Activated CD4-positive, alpha-beta T cell treated with anti-CD3 and anti-CD28 coated beads, Interleukin-2, amount 10 ng/mL, durations not matched to agents 7 days and 5 days (primary cell): ENCODE measurements at regions not wholly inside any gene's neighbourhood (a gene's known extent, or its start where the extent isn't known, plus 50 kb on each side); places are given as distances from the start of the nearest gene placed in this dataset.
"Not testable (repeated sequence)": the region's sequence is repeated elsewhere in the genome, so short reads cannot be mapped to it uniquely, and the experiment has no call there.

Experiments
- CTCF ChIA-PET: fragments of 350-600 bp; sonication (Branson Sonifier 250); formaldehyde crosslinking; loops from one replicate; lab custom pipeline; 2021; ENCODE audit warnings: antibody characterized with exemption; lab: Charles Lee
- POLR2A ChIA-PET: fragments of 350-600 bp; sonication (Branson Sonifier 250); formaldehyde crosslinking; loops from one replicate; lab custom pipeline; 2021; ENCODE audit warnings: antibody characterized with exemption; lab: Charles Lee
- DNase-seq: peaks from one replicate; pipeline ENCODE4 v3.0.0-alpha.2; 2020
- H3K27ac Mint-ChIP-seq: one replicate; pipeline ENCODE4 v1.8.0; 2021; ENCODE audit warnings: mild to moderate bottlenecking, moderate library complexity, mixed read lengths
- H3K27me3 Mint-ChIP-seq: one replicate; pipeline ENCODE4 v1.8.0; 2021; ENCODE audit warnings: mixed read lengths
- H3K36me3 Mint-ChIP-seq: one replicate; pipeline ENCODE4 v1.8.0; 2021; ENCODE audit warnings: low read depth, mixed read lengths
- H3K4me1 Mint-ChIP-seq: one replicate; pipeline ENCODE4 v1.8.0; 2021; ENCODE audit warnings: mixed read lengths
- H3K4me3 Mint-ChIP-seq: one replicate; pipeline ENCODE4 v1.8.0; 2021; ENCODE audit warnings: mild to moderate bottlenecking, moderate library complexity, mixed read lengths
- H3K9me3 Mint-ChIP-seq: one replicate; pipeline ENCODE4 v1.8.0; 2021; ENCODE audit warnings: mixed read lengths

- ChIA-PET POLR2A (no interaction called here), CTCF (interaction anchor here (1.4 kb wide), 1 partner anchor 12 kb away, joined by 5 read pairs; no protein-coding TSS in a partner anchor)
- Mint-ChIP-seq H3K36me3 (no peaks in the 10 kb centered on the region), H3K4me3 (no peak overlapping the region), H3K27me3 (no peaks in the 10 kb centered on the region), H3K9me3 (no peaks in the 10 kb centered on the region), H3K4me1 (no peaks in the 10 kb centered on the region), H3K27ac (no peak overlapping the region)
- DNase-seq = no peak
Observed at GRCh38 chr14:36430662-36431084, 89.4 kb downstream of the NKX2-1 start.

GRCh38 chr14:36430169-36430568, 89.9 kb downstream of the NKX2-1 start:
- ChIA-PET POLR2A (no interaction called here), CTCF (interaction anchor here (1.4 kb wide), 1 partner anchor 13 kb away, joined by 5 read pairs; no protein-coding TSS in a partner anchor)
- no peaks in the 10 kb centered on the region for H3K27me3 Mint-ChIP-seq
- H3K27ac Mint-ChIP-seq = no peak overlapping the region
- no peak overlapping the region for H3K4me3 Mint-ChIP-seq
- no peaks in the 10 kb centered on the region for H3K4me1 Mint-ChIP-seq
- DNase-seq = no peak
- no peaks in the 10 kb centered on the region for H3K36me3 Mint-ChIP-seq
- H3K9me3 Mint-ChIP-seq = no peaks in the 10 kb centered on the region

GRCh38 chr14:36429692-36430091, 90.3 kb downstream of the NKX2-1 start:
- DNase-seq = no peak
- CTCF ChIA-PET = interaction anchor here (1.4 kb wide), 1 partner anchor 13 kb away, joined by 5 read pairs; no protein-coding TSS in a partner anchor
- no peaks in the 10 kb centered on the region for H3K4me1 Mint-ChIP-seq

GRCh38 chr14:36428350-36428749, 91.7 kb downstream of the NKX2-1 start:
- Mint-ChIP-seq H3K9me3 (no peaks in the 10 kb centered on the region), H3K27me3 (no peaks in the 10 kb centered on the region), H3K4me3 (no peak overlapping the region), H3K36me3 (no peaks in the 10 kb centered on the region), H3K4me1 (no peaks in the 10 kb centered on the region), H3K27ac (no peak overlapping the region)
- DNase-seq = no peak
- ChIA-PET POLR2A (no interaction called here), CTCF (no interaction called here)

More at GRCh38 chr14:36429692-36430091, 90.3 kb downstream of the NKX2-1 start:
- Mint-ChIP-seq H3K9me3 (no peaks in the 10 kb centered on the region), H3K4me3 (no peak overlapping the region), H3K36me3 (no peaks in the 10 kb centered on the region), H3K27me3 (no peaks in the 10 kb centered on the region), H3K27ac (no peak overlapping the region)
- POLR2A ChIA-PET = no interaction called here

GRCh38 chr14:36426836-36427235, 93.2 kb downstream of the NKX2-1 start:
- Mint-ChIP-seq H3K27ac (no peak overlapping the region), H3K27me3 (no peaks in the 10 kb centered on the region), H3K36me3 (no peaks in the 10 kb centered on the region), H3K4me3 (no peak overlapping the region), H3K9me3 (no peaks in the 10 kb centered on the region), H3K4me1 (no peaks in the 10 kb centered on the region)
- CTCF ChIA-PET = no interaction called here
- POLR2A ChIA-PET = no interaction called here
- DNase-seq = no peak

GRCh38 chr14:36426113-36426512, 93.9 kb downstream of the NKX2-1 start:
- Mint-ChIP-seq H3K36me3 (no peaks in the 10 kb centered on the region), H3K4me3 (no peak overlapping the region), H3K9me3 (no peaks in the 10 kb centered on the region), H3K27ac (no peak overlapping the region), H3K27me3 (no peaks in the 10 kb centered on the region), H3K4me1 (no peaks in the 10 kb centered on the region)
- ChIA-PET CTCF (no interaction called here), POLR2A (no interaction called here)
- no peak for DNase-seq

- Mint-ChIP-seq H3K4me3 (no peak overlapping the region), H3K9me3 (no peaks in the 10 kb centered on the region), H3K36me3 (no peaks in the 10 kb centered on the region), H3K27me3 (no peaks in the 10 kb centered on the region), H3K27ac (no peak overlapping the region), H3K4me1 (no peaks in the 10 kb centered on the region)
- ChIA-PET POLR2A (no interaction called here), CTCF (no interaction called here)
- no peak for DNase-seq
Observed at GRCh38 chr14:36424478-36425102, 95.4 kb downstream of the NKX2-1 start.

- DNase-seq = no peak
- H3K9me3 Mint-ChIP-seq = no peaks in the 10 kb centered on the region
- no peak overlapping the region for H3K27ac Mint-ChIP-seq
Observed at GRCh38 chr14:36423430-36423829, 96.6 kb downstream of the NKX2-1 start.

GRCh38 chr14:36420149-36420687, 99.8 kb upstream of the MBIP start:
- CTCF ChIA-PET = no interaction called here
- Mint-ChIP-seq H3K36me3 (no peaks in the 10 kb centered on the region), H3K27me3 (peaks cover 2% of the 10 kb centered on the region), H3K4me3 (no peak overlapping the region), H3K27ac (no peak overlapping the region), H3K9me3 (peaks cover 4% of the 10 kb centered on the region), H3K4me1 (no peaks in the 10 kb centered on the region)
- POLR2A ChIA-PET = no interaction called here
- DNase-seq = no peak

More at GRCh38 chr14:36423430-36423829, 96.6 kb downstream of the NKX2-1 start:
- Mint-ChIP-seq H3K4me1 (no peaks in the 10 kb centered on the region), H3K27me3 (peaks cover 2% of the 10 kb centered on the region), H3K36me3 (no peaks in the 10 kb centered on the region), H3K4me3 (no peak overlapping the region)
- ChIA-PET CTCF (no interaction called here), POLR2A (no interaction called here)

GRCh38 chr14:36418937-36419336, 98.5 kb upstream of the MBIP start:
- no peak overlapping the region for H3K4me3 Mint-ChIP-seq
- H3K4me1 Mint-ChIP-seq = no peaks in the 10 kb centered on the region
- no peaks in the 10 kb centered on the region for H3K36me3 Mint-ChIP-seq
- H3K9me3 Mint-ChIP-seq = peaks cover 4% of the 10 kb centered on the region
- H3K27ac Mint-ChIP-seq = no peak overlapping the region
- ChIA-PET CTCF (no interaction called here), POLR2A (no interaction called here)
- H3K27me3 Mint-ChIP-seq = peaks cover 2% of the 10 kb centered on the region
- no peak for DNase-seq

- H3K27me3 Mint-ChIP-seq, H3K4me1 Mint-ChIP-seq, DNase-seq, CTCF ChIA-PET, H3K4me3 Mint-ChIP-seq, H3K27ac Mint-ChIP-seq, POLR2A ChIA-PET, H3K36me3 Mint-ChIP-seq: not testable (repeated sequence)
- H3K9me3 Mint-ChIP-seq = peaks cover 12% of the 10 kb centered on the region
Observed at GRCh38 chr14:36411951-36412350, 91.5 kb upstream of the MBIP start.

- Mint-ChIP-seq H3K36me3 (no peaks in the 10 kb centered on the region), H3K27ac (no peak overlapping the region), H3K4me1 (no peaks in the 10 kb centered on the region), H3K9me3 (peaks cover 8% of the 10 kb centered on the region), H3K27me3 (peaks cover 2% of the 10 kb centered on the region), H3K4me3 (no peak overlapping the region)
- DNase-seq = no peak
- ChIA-PET CTCF (no interaction called here), POLR2A (no interaction called here)
Observed at GRCh38 chr14:36408388-36408787, 88.0 kb upstream of the MBIP start.

- CTCF ChIA-PET = no interaction called here
- peaks cover 2% of the 10 kb centered on the region for H3K27me3 Mint-ChIP-seq
Observed at GRCh38 chr14:36405589-36406274, 85.3 kb upstream of the MBIP start.

More at GRCh38 chr14:36405589-36406274, 85.3 kb upstream of the MBIP start:
- no peak for DNase-seq
- Mint-ChIP-seq H3K36me3 (no peaks in the 10 kb centered on the region), H3K4me1 (no peaks in the 10 kb centered on the region), H3K4me3 (no peak overlapping the region), H3K27ac (no peak overlapping the region), H3K9me3 (peaks cover 3% of the 10 kb centered on the region)
- POLR2A ChIA-PET = no interaction called here
